ENCODE measurements at regions not wholly inside any gene's neighbourhood (a gene's known extent, or its start where the extent isn't known, plus 50 kb on each side); places are given as distances from the start of the nearest gene placed in this dataset.

DNA sequence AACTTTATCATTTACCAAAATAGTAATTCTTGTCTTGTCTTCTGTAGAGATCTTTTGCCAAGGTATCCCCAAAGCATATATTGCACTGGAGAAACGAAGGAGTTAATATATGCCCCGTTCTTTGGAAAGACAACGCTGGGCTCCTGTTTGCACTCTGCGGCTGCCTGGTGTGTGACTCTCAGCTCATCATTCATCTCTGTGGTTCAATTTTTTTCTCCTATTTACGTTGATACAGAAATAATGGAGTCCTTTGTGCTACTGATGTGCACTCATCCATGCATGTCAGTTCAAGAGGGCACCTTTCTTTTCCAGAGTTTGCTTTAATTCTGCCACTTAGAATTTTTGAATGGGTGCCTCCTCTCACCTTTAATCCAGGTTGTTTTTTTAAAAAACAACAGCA lies 655.5 kb downstream of the DCDC2C start:
- Mint-ChIP-seq H3K27me3 (no peaks in the 10 kb centered on the region), H3K27ac (no peak overlapping the region), H3K4me1 (no peaks in the 10 kb centered on the region), H3K36me3 (ENCODE audit: low read depth) (no peaks in the 10 kb centered on the region), H3K4me3 (no peak overlapping the region)
- ATAC-seq (no peak), DNase-seq (no peak)
- H3K9me3 ChIP-seq (ENCODE audit: control insufficient read depth, low read length, poor library complexity, severe bottlenecking) = no peaks in the 10 kb centered on the region

GRCh38 chr2:4368907-4369306 lies 665.5 kb downstream of the DCDC2C start:
- H3K27ac Mint-ChIP-seq = no peak overlapping the region
- no peaks in the 10 kb centered on the region for H3K4me1 Mint-ChIP-seq
- no peak overlapping the region for H3K4me3 Mint-ChIP-seq
- no peaks in the 10 kb centered on the region for H3K36me3 Mint-ChIP-seq (ENCODE audit: low read depth)
- DNase-seq = no peak
- no peaks in the 10 kb centered on the region for H3K9me3 ChIP-seq (ENCODE audit: control insufficient read depth, low read length, poor library complexity, severe bottlenecking)
- ATAC-seq = no peak
- H3K27me3 Mint-ChIP-seq = no peaks in the 10 kb centered on the region

DNA sequence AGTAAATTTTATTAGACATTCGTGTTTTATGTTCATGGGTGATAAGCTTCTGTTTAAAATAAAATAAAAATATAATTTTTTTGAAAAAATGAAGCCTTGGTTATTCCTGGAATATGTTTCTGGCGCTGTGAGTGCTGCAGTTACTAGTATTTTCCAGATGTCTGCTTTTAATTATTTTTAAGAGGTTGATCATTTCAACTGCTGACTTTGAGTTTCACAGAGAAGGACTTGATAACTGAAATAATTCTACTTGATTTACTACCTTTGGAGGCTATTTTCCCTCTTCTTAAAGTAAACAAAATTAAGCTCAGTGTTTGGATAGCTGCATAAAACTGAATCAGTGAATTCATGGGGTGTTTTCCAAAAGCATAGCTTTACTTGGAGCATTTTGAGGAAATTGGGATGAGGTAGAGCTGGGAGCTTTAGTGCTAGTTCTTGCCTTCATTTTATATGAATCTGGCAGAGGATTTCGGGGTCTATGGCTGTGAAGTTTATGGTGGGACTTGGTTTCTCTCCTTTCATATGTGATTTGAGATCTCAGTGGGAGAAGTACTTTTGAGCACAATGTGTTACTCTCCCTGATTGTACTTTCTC lies 666.5 kb downstream of the DCDC2C start:
- Mint-ChIP-seq H3K27ac (no peak overlapping the region), H3K4me3 (no peak overlapping the region), H3K27me3 (no peaks in the 10 kb centered on the region), H3K4me1 (no peaks in the 10 kb centered on the region), H3K36me3 (ENCODE audit: low read depth) (no peaks in the 10 kb centered on the region)
- no peaks in the 10 kb centered on the region for H3K9me3 ChIP-seq (ENCODE audit: control insufficient read depth, low read length, poor library complexity, severe bottlenecking)
- ATAC-seq = no peak
- DNase-seq = no peak

- no peak for ATAC-seq
- Mint-ChIP-seq H3K27ac (no peak overlapping the region), H3K4me1 (no peaks in the 10 kb centered on the region), H3K36me3 (ENCODE audit: low read depth) (no peaks in the 10 kb centered on the region), H3K4me3 (no peak overlapping the region), H3K27me3 (no peaks in the 10 kb centered on the region)
- H3K9me3 ChIP-seq (ENCODE audit: control insufficient read depth, low read length, poor library complexity, severe bottlenecking) = no peaks in the 10 kb centered on the region
- DNase-seq = no peak
Measured at GRCh38 chr2:4370422-4371090, 667.2 kb downstream of the DCDC2C start.

DNA sequence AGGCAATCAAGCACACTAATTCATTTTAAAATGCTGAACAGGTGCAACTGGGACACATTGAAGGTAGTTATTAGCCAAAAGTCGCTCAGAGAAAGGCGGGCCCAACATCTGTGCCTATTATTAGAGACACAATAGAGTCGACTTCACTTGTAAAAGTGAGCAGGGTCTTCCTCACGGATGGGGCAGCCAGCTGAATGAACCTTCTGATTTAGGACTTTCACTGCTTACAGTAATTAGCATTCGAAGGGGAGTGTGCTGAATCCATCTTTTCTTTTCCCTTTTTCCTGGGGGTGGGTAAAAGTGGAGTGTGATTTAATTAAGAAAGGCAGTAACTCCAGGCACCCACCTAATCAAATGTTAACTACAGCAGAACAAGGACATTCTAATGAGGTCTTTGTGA lies 677.7 kb downstream of the DCDC2C start:
- DNase-seq (no peak), ATAC-seq (no peak)
- no peaks in the 10 kb centered on the region for H3K36me3 Mint-ChIP-seq (ENCODE audit: low read depth)
- no peak overlapping the region for H3K27ac Mint-ChIP-seq
- no peaks in the 10 kb centered on the region for H3K4me1 Mint-ChIP-seq
- H3K4me3 Mint-ChIP-seq = no peak overlapping the region
- H3K27me3 Mint-ChIP-seq = no peaks in the 10 kb centered on the region
- H3K9me3 ChIP-seq (ENCODE audit: control insufficient read depth, low read length, poor library complexity, severe bottlenecking) = no peaks in the 10 kb centered on the region

- DNase-seq (no peak), ATAC-seq (no peak)
- Mint-ChIP-seq H3K27ac (no peak overlapping the region), H3K4me1 (no peaks in the 10 kb centered on the region), H3K4me3 (no peak overlapping the region), H3K36me3 (ENCODE audit: low read depth) (no peaks in the 10 kb centered on the region), H3K27me3 (no peaks in the 10 kb centered on the region)
- H3K9me3 ChIP-seq (ENCODE audit: control insufficient read depth, low read length, poor library complexity, severe bottlenecking) = no peaks in the 10 kb centered on the region
Measured at GRCh38 chr2:4381773-4382172, 678.4 kb downstream of the DCDC2C start.

DNA sequence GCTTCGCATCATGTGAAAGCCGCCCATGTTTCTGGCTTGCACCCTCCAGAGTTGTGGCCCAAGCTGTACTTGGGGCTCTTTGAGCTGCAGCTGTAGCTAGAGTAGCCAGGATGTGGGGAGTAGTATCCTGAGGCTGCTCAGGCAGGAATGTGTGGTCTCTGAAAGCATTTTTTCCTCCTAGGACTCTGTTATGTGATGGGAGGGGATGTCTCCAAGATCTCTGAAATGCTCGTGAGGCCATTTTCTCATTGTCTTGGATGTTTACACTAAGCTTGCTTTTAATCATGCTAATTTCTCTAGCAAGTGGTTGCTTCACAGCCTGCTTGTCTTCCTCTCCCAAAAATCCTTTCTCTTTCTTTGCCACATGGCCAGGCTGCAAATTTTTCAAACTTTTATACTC lies 687.6 kb downstream of the DCDC2C start:
- no peaks in the 10 kb centered on the region for H3K9me3 ChIP-seq (ENCODE audit: control insufficient read depth, low read length, poor library complexity, severe bottlenecking)
- Mint-ChIP-seq H3K36me3 (ENCODE audit: low read depth) (no peaks in the 10 kb centered on the region), H3K4me1 (no peaks in the 10 kb centered on the region), H3K4me3 (no peak overlapping the region), H3K27ac (no peak overlapping the region), H3K27me3 (no peaks in the 10 kb centered on the region)
- ATAC-seq (no peak), DNase-seq (no peak)

DNA sequence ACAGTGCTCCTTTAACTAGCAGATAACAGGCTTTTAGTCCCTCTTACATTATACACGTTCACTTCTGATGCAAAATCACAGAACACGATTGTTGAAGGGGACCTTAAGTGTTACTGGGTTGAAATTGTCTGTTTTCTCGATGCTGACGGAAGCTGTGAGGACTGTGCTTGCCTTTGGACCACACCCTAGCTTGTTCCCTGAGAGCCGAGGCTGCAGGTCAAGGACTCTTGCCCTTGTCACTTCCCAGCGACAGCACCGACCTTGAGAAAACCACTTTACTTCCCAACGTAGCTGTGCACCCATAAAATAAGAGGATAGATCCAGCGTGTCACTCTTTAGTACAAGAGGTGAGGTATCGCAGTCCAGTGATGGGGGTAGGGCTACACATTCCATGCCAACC lies 701.0 kb downstream of the DCDC2C start:
- no peaks in the 10 kb centered on the region for H3K27me3 Mint-ChIP-seq
- H3K27ac Mint-ChIP-seq = no peak overlapping the region
- ATAC-seq = no peak

GRCh38 chr2:4408321-4408720 lies 704.9 kb downstream of the DCDC2C start:
- no peaks in the 10 kb centered on the region for H3K9me3 ChIP-seq (ENCODE audit: control insufficient read depth, low read length, poor library complexity, severe bottlenecking)
- Mint-ChIP-seq H3K36me3 (ENCODE audit: low read depth) (no peaks in the 10 kb centered on the region), H3K4me3 (no peak overlapping the region), H3K4me1 (no peaks in the 10 kb centered on the region), H3K27ac (no peak overlapping the region), H3K27me3 (no peaks in the 10 kb centered on the region)
- DNase-seq (no peak), ATAC-seq (no peak)

More for the DNA sequence above, 701.0 kb downstream of the DCDC2C start:
- Mint-ChIP-seq H3K4me1 (no peaks in the 10 kb centered on the region), H3K36me3 (ENCODE audit: low read depth) (no peaks in the 10 kb centered on the region), H3K4me3 (no peak overlapping the region)
- DNase-seq = no peak
- peaks cover 3% of the 10 kb centered on the region for H3K9me3 ChIP-seq (ENCODE audit: control insufficient read depth, low read length, poor library complexity, severe bottlenecking)

- DNase-seq (no peak), ATAC-seq (no peak)
- no peaks in the 10 kb centered on the region for H3K27me3 Mint-ChIP-seq
- no peak overlapping the region for H3K27ac Mint-ChIP-seq
- no peaks in the 10 kb centered on the region for H3K4me1 Mint-ChIP-seq
- no peak overlapping the region for H3K4me3 Mint-ChIP-seq
- no peaks in the 10 kb centered on the region for H3K36me3 Mint-ChIP-seq (ENCODE audit: low read depth)
- H3K9me3 ChIP-seq (ENCODE audit: control insufficient read depth, low read length, poor library complexity, severe bottlenecking) = no peaks in the 10 kb centered on the region
Measured at GRCh38 chr2:4412637-4413187, 709.3 kb downstream of the DCDC2C start.

DNA sequence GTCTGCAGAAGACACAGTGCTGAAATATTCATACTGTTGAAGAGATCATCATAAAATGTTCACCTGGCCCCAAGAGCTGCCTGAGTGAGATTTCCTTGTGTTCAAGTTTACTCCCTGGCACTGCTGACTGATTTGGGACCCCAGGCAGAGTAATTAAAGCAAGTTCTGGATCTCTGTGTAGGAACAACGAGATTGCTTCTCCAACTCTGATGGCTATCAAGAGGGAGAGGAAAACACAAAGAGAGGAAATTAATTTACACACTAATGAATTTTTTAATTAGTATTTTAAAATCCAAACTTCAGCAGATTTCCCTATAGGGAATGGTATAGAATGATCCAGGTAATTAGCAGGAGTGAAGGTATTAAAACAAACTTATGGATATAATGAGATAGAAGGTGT lies 711.8 kb downstream of the DCDC2C start:
- Mint-ChIP-seq H3K27me3 (no peaks in the 10 kb centered on the region), H3K4me1 (no peaks in the 10 kb centered on the region), H3K36me3 (ENCODE audit: low read depth) (no peaks in the 10 kb centered on the region), H3K27ac (no peak overlapping the region), H3K4me3 (no peak overlapping the region)
- ATAC-seq (no peak), DNase-seq (no peak)
- no peaks in the 10 kb centered on the region for H3K9me3 ChIP-seq (ENCODE audit: control insufficient read depth, low read length, poor library complexity, severe bottlenecking)

DNA sequence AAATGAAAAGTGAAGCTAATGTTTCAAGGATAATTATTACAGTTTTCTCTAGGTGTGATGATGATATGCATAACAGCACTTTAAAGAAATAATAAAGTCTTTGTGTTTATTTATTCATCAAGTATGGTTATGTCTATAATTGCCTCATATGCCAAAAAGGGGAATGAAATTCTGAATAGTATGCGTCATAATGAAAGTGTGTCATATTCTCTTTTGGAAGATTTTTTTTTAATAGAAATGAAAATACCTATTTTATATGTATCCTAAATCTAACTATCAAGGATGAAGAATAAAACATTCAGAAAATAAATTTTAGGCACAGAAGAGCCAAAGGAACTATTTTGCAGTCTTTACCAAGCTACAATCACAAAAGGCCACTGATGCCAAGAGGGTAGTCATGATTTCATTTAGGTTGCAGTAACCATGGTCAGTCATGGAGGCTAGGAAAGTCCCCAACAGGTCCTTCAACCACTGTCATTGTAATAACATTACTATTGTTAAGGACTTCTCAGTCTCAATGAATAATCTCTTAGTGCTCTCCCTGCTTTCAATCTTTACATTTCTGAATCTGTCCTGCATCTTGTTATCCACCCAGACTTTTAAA lies 712.5 kb downstream of the DCDC2C start:
- DNase-seq (no peak), ATAC-seq (no peak)
- no peaks in the 10 kb centered on the region for H3K27me3 Mint-ChIP-seq
- no peak overlapping the region for H3K4me3 Mint-ChIP-seq
- no peak overlapping the region for H3K27ac Mint-ChIP-seq
- no peaks in the 10 kb centered on the region for H3K36me3 Mint-ChIP-seq (ENCODE audit: low read depth)
- H3K9me3 ChIP-seq (ENCODE audit: control insufficient read depth, low read length, poor library complexity, severe bottlenecking) = no peaks in the 10 kb centered on the region
- H3K4me1 Mint-ChIP-seq = no peaks in the 10 kb centered on the region

DNA sequence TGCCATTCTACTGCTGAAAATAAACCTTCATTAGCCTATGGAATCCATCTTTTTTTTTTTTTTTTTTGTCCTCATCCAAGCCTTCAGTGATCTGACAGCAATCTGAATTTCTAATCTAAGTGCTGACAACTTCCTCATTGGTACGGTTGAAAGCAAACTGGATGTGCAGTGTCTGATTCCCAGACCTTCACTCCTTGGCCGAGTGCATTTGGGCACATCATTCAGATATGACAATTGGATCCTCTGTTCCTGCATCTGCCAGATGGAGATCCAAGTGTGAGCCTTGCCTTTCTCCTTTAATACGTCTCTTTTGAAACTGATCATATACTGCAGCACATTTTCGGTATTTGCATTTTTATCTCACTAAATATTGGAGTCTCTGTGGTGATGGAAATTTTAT lies 713.1 kb downstream of the DCDC2C start:
- no peaks in the 10 kb centered on the region for H3K27me3 Mint-ChIP-seq
- no peaks in the 10 kb centered on the region for H3K9me3 ChIP-seq (ENCODE audit: control insufficient read depth, low read length, poor library complexity, severe bottlenecking)

DNA sequence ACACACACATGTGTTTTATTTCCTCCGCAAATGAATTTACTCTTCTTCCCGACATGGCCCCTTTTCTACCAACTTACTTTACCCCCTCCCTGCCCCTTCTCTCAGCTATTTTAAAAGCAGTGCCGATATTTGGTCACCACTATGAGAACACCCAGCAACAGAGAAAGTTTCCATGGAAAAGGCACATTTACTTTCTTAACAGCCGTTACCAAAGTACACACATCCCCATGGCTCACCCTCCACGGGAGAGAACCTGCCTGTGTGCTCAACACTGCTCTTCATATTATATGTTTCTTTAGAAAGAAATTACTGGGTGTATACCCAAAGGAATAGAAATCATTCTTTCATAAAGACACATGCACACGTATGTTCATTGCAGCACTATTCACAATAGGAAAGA lies 714.4 kb downstream of the DCDC2C start:
- no peaks in the 10 kb centered on the region for H3K9me3 ChIP-seq (ENCODE audit: control insufficient read depth, low read length, poor library complexity, severe bottlenecking)
- no peak overlapping the region for H3K4me3 Mint-ChIP-seq
- ATAC-seq (no peak), DNase-seq (no peak)
- H3K27me3 Mint-ChIP-seq = no peaks in the 10 kb centered on the region
- H3K27ac Mint-ChIP-seq = no peak overlapping the region
- H3K36me3 Mint-ChIP-seq (ENCODE audit: low read depth) = no peaks in the 10 kb centered on the region
- H3K4me1 Mint-ChIP-seq = no peaks in the 10 kb centered on the region

More for the DNA sequence above, 713.1 kb downstream of the DCDC2C start:
- Mint-ChIP-seq H3K4me1 (no peaks in the 10 kb centered on the region), H3K36me3 (ENCODE audit: low read depth) (no peaks in the 10 kb centered on the region), H3K27ac (no peak overlapping the region), H3K4me3 (no peak overlapping the region)
- DNase-seq (no peak), ATAC-seq (no peak)

All from T-helper 17 cell (primary cell).